Glomerular endothelial cell (primary cell): ENCODE measurements at regions not wholly inside any gene's neighbourhood (a gene's known extent, or its start where the extent isn't known, plus 50 kb on each side); places are given as distances from the start of the nearest gene placed in this dataset.
"Not testable (repeated sequence)": the region's sequence is repeated elsewhere in the genome, so short reads cannot be mapped to it uniquely, and the experiment has no call there.

ENCODE experiments used
- DNase-seq: peaks from one replicate; pipeline ENCODE4 v3.0.0-alpha.2; 2011; ENCODE audit warnings: low read depth, low spot score; ENCODE audit errors: extremely low read depth

GRCh38 chr3:124133366-124133940, 141.5 kb upstream of the ROPN1 start:
- DNase-seq, result no peak

- no peak for DNase-seq
These were observed 145.3 kb upstream of the ROPN1 start for GRCh38 chr3:124137216-124137615.

GRCh38 chr3:124138148-124138547, 146.2 kb upstream of the ROPN1 start:
- DNase-seq, result no peak

DNA sequence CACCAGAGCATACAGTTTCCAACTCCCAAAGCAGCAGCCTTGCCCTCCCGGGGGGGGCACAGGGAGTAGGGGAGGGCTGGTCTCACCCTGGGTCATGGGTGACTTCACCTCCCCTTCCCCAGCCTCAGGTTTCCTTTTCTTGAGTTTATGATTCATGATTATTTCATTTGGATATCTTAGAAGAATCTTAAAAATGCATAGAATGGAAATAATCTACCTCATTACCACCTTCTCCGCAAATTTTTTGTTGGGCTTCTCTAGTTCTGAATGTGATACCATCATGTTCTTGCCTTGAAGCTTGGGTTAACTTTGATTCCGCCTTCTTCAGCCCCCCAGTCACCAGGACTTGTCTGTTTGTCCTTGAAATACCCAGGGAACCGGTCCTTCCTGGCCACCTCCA, 148.8 kb upstream of the ROPN1 start:
- no peak for DNase-seq

GRCh38 chr3:124142389-124142970, 150.6 kb upstream of the ROPN1 start:
- DNase-seq, result no peak

DNA sequence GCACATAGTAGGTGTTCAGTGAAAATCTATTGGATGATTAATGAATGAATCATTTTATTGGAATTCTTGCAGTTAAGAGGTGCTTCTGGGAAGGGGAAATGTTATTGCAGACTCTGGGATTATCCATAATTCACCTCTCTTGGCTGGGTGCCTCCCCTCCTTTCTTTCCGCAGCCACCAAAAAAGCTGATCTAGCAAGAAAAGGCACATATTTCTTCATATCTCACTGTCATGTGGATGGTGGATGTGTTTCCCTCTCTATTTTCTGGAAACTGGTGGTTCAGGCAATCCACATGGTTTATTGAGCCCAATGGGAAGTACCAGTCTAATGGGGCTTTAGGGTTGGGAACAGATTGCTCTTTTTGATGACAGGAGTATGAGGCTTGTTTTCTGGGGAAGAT, 151.1 kb upstream of the ROPN1 start:
- DNase-seq, result no peak

GRCh38 chr3:124144035-124144814, 152.3 kb upstream of the ROPN1 start:
- no peak for DNase-seq

- no peak for DNase-seq
These were observed 155.5 kb upstream of the ROPN1 start for GRCh38 chr3:124147429-124147828.

- no peak for DNase-seq
These were observed 156.0 kb upstream of the ROPN1 start for GRCh38 chr3:124147946-124148345.

GRCh38 chr3:124149081-124149480, 157.2 kb upstream of the ROPN1 start:
- no peak for DNase-seq

DNA sequence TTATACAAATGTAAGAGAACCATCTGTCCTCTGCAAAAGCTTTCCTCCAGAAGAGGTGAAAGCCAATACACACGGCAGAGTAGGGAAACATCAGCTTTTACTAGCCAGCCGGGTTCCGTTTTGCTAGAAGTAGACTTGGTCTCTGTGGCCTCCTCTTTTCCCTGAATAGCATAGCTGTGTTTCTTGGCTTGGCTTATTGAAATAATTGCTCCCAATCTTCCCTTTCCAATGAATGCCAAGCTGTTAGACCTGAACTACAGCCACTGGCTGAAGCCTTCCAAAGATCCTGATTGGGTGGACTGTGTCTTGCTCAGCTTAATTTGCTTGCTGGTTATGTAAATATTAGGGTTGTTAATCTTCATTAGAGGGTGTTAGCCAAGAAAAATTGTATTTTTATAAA, 157.8 kb upstream of the ROPN1 start:
- no peak for DNase-seq

- not testable (repeated sequence) for DNase-seq
These were observed 161.0 kb upstream of the ROPN1 start for GRCh38 chr3:124152891-124153290.

- DNase-seq, result no peak
These were observed 165.2 kb upstream of the ROPN1 start for GRCh38 chr3:124156866-124157712.

DNA sequence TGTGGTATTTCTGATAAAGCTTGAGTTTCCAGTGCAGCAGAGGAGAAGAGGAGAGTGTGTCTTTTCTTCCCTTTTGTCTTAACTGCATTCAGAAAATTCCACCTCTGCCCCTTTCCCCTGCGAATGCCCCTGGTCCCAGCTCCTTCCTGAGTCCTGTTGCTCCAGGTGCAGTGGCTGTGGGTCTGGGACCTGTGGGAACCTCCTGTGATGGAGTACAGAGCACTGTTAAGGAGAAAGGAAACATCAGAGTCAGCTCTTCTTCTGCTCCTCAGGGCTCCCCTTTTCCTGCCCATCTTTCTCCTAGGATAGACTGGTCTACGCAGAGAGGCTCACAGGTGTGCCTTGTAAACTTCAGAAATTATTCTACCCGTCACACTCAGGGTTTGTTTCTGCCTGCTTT, 165.8 kb upstream of the ROPN1 start:
- no peak for DNase-seq

DNA sequence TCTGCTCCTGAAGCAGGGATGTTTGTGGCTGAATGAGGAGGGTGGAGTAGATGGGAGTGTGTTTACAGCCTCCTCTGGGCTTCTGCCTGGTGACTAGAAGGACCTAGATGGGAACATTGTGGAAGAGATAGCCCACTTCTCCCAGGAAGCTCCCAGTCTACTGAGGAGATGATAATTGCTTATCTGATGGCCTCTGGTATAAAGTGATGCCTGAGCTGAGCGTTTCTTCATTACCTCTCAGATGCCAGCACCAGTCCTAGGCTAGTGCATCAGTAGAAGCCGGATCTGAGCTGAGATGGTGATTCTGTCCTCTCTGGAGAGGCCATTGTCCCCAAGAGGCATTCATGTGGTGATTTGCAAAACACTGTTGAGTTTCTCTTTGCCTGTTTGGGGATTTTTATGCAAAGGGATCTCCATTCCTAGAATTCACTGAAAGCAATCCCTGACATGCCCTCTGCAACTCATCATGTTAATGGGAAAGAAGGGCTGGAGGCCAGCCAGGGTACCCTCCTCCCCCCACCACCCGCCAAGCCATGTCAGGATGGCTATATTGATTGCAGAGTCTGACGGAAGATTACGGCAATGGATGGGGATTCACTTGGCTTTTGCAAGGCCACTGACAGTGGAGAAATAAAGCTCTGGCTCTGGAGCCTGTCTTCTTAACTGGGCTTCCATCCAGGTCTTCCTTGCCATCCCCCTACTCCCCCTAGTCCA, 166.4 kb upstream of the ROPN1 start:
- DNase-seq, result no peak

- no peak for DNase-seq
These were observed 169.5 kb upstream of the ROPN1 start for GRCh38 chr3:124161448-124161847.

GRCh38 chr3:124163689-124164088, 171.8 kb upstream of the ROPN1 start:
- DNase-seq, result no peak

- no peak for DNase-seq
These were observed 176.3 kb upstream of the ROPN1 start for GRCh38 chr3:124168271-124168670.

- no peak for DNase-seq
These were observed 180.4 kb upstream of the ROPN1 start for GRCh38 chr3:124172283-124172682.

GRCh38 chr3:124172816-124173215, 180.9 kb upstream of the ROPN1 start:
- no peak for DNase-seq

- DNase-seq, result no peak
These were observed 182.6 kb upstream of the ROPN1 start for GRCh38 chr3:124174476-124174875.
